ENCODE measurements at regions not wholly inside any gene's neighbourhood (a gene's known extent, or its start where the extent isn't known, plus 50 kb on each side); places are given as distances from the start of the nearest gene placed in this dataset.

- no peak overlapping the region for H3K9ac ChIP-seq (replicated peaks; ENCODE audit: extremely low read depth, insufficient read depth, low read length)
- H3K4me1 ChIP-seq (ENCODE audit: control insufficient read depth, extremely low read depth, insufficient read depth, low read length) = peaks cover 19% of the 10 kb centered on the region
- ChIA-PET CTCF (interaction anchor here (0.9 kb wide), 1 partner anchor 26 kb away, joined by 3 read pairs; no protein-coding TSS in a partner anchor), POLR2A (no interaction called here)
- H3K4me3 ChIP-seq (replicated peaks in 1 of 3; ENCODE audit: insufficient read depth in 1 of 3, low read depth in 1 of 3, low read length in 3 of 3) = no peak overlapping the region
- FAIRE-seq (no peak), DNase-seq (ENCODE audit: low read depth, low spot score) (no peak)
- no peaks in the 10 kb centered on the region for H3K9me3 ChIP-seq (replicated peaks; ENCODE audit: control insufficient read depth, insufficient read depth, low read length)
- H3K79me2 ChIP-seq (ENCODE audit: control insufficient read depth, insufficient read depth, low read length) = peaks cover 10% of the 10 kb centered on the region
- H2AFZ ChIP-seq (ENCODE audit: low read depth, low read length) = no peak overlapping the region
- dilution Hi-C loops (cut with MboI; ENCODE audit: extremely low pct_ligation_motif_present, low sequenced_read_pairs) (no loop called here), intact Hi-C loops (cut with micrococcal nuclease) (no loop called here)
- no peak overlapping the region for H3K4me2 ChIP-seq (ENCODE audit: insufficient read depth, low read length)
- H3K27ac ChIP-seq (ENCODE audit: insufficient read depth, low read depth, low read length) = no peak overlapping the region
- no peaks in the 10 kb centered on the region for H3K9me1 ChIP-seq (replicated peaks; ENCODE audit: control insufficient read depth, extremely low read depth, insufficient read depth, low read length)
- BruUV-seq (replicated peaks) = no TSS peak
- no peaks in the 10 kb centered on the region for H3K27me3 ChIP-seq (ENCODE audit: control insufficient read depth in 2 of 2, insufficient read depth in 2 of 2, low read length in 2 of 2)
- peaks cover 0 to 5% of the 10 kb centered on the region in 2 experiments for H3K36me3 ChIP-seq (ENCODE audit: control insufficient read depth in 2 of 2, extremely low read depth in 1 of 2, insufficient read depth in 2 of 2, low read length in 2 of 2)
- no peaks in the 10 kb centered on the region for H4K20me1 ChIP-seq (replicated peaks; ENCODE audit: control insufficient read depth, extremely low read depth, insufficient read depth, low read length)
- TF ChIP-seq MAX (IDR thresholded peaks at IDR 0.05; ENCODE audit: insufficient read depth, insufficient read length) = no peak
- TF ChIP-seq POLR2A (IDR thresholded peaks at IDR 0.05; ENCODE audit: low read depth, low read length) = no peak
- TF ChIP-seq FOS (IDR thresholded peaks at IDR 0.05; ENCODE audit: borderline replicate concordance, insufficient read depth, low read length) = no peak
- no peak for TF ChIP-seq POLR2AphosphoS5 (IDR thresholded peaks at IDR 0.05; ENCODE audit: insufficient read depth, low read depth, low read length)
- TF ChIP-seq MYC (IDR thresholded peaks at IDR 0.05; ENCODE audit: low read depth, low read length) = no peak
- TF ChIP-seq EZH2 (IDR thresholded peaks at IDR 0.05; ENCODE audit: borderline replicate concordance, low read depth, low read length, severe bottlenecking) = no peak
- TF ChIP-seq GATA2 (IDR thresholded peaks at IDR 0.05; ENCODE audit: insufficient read depth, insufficient read length, low read depth, low read length) = no peak
- no peak for TF ChIP-seq CTCF (IDR thresholded peaks at IDR 0.05; ENCODE audit: extremely low read depth in 1 of 2, insufficient read depth in 1 of 2, low read depth in 1 of 2, low read length in 2 of 2)
- TF ChIP-seq JUN (IDR thresholded peaks at IDR 0.05; ENCODE audit: borderline replicate concordance, insufficient read depth, insufficient read length, low read depth) = no peak
Measured at GRCh38 chr17:64772845-64773299, 110.8 kb upstream of the SMURF2 start.

Data from endothelial cell of umbilical vein (primary cell).